ENCODE measurements at regions not wholly inside any gene's neighbourhood (a gene's known extent, or its start where the extent isn't known, plus 50 kb on each side); places are given as distances from the start of the nearest gene placed in this dataset.

DNA sequence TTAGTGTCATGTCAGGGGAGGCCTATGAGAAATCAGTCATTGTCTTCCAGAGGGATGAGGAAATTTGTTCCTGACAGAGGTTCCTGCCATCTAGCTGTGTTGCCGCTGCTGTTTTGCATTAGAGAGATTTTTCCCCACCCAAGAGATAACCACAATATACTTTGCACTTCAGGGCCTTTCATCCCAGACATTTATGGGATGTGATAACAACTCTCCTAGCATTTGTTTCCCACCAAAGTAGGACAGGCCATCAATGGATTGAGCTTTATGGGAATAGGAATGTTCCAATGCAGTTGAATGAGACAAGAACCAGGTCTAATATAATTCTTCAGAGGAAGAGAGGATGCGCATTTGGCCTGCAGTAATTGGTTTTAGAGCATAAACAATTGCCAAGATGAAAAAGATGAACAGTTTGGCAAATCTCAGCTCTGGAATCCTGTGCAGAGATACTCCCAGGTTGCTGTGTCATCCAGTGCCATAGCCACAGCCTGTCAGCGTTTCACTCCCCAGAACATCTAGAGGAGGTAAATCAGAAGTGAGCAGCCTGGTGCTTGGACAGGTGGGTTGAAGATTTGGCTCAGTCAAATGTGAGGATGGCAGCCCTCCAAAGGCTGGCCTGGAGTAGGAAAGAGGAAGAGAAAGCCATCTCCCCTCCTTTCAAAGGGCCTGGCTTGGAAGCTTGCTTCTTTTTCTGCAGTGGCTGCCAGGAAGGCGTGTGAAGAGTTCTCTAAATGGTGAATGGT, 93.7 kb upstream of the SETBP1 start:
- H3K27ac ChIP-seq, result no peak overlapping the region
- ATAC-seq (ENCODE audit: insufficient number of reproducible peaks, low FRiP score, low read depth) (no peak), DNase-seq (ENCODE audit: low spot score) (no peak)

DNA sequence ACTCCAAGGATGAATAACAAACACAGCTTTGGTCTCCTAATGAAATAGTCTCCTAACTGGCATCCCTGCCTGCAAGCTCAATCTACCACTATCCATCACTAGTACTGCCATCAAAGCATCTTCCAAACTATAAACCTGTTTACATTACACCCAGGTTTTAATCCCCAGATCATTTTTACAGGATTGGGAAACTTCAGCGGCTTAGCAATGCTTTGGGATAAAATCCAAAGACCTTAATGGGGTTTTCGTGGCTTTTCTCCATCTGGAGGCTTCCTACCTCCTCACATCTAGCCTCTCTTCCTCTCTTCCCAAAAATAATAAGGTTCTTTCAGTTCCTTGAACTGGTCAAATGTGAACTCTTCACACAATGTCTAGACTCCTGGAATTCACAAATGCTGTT, 92.2 kb upstream of the SETBP1 start:
- peak overlapping the region; percentile 71 to 89 for H3K27ac ChIP-seq
- TF ChIP-seq, protein P1, sequence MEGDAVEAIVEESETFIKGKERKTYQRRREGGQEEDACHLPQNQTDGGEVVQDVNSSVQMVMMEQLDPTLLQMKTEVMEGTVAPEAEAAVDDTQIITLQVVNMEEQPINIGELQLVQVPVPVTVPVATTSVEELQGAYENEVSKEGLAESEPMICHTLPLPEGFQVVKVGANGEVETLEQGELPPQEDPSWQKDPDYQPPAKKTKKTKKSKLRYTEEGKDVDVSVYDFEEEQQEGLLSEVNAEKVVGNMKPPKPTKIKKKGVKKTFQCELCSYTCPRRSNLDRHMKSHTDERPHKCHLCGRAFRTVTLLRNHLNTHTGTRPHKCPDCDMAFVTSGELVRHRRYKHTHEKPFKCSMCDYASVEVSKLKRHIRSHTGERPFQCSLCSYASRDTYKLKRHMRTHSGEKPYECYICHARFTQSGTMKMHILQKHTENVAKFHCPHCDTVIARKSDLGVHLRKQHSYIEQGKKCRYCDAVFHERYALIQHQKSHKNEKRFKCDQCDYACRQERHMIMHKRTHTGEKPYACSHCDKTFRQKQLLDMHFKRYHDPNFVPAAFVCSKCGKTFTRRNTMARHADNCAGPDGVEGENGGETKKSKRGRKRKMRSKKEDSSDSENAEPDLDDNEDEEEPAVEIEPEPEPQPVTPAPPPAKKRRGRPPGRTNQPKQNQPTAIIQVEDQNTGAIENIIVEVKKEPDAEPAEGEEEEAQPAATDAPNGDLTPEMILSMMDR (IDR thresholded peaks at IDR 0.05), result no peak
- no peak for DNase-seq (ENCODE audit: low spot score)
- no peak overlapping the region for H3K4me3 ChIP-seq
- no peaks in the 10 kb centered on the region for H3K9me3 ChIP-seq
- H3K4me1 ChIP-seq (ENCODE audit: control insufficient read depth in 1 of 2, low read depth in 2 of 2), result peaks cover 41 to 47% of the 10 kb centered on the region in 2 donors
- no peaks in the 10 kb centered on the region for H3K36me3 ChIP-seq
- no peaks in the 10 kb centered on the region for H3K27me3 ChIP-seq (replicated peaks; ENCODE audit: insufficient read depth)
- no peak for ATAC-seq (ENCODE audit: insufficient number of reproducible peaks, low FRiP score, low read depth)

More for the DNA sequence above, 93.7 kb upstream of the SETBP1 start:
- H3K9me3 ChIP-seq, result no peaks in the 10 kb centered on the region
- H3K4me1 ChIP-seq (ENCODE audit: control insufficient read depth in 1 of 2, low read depth in 2 of 2), result peaks cover 32 to 42% of the 10 kb centered on the region in 2 donors
- H3K4me3 ChIP-seq, result no peak overlapping the region
- no peaks in the 10 kb centered on the region for H3K27me3 ChIP-seq (replicated peaks; ENCODE audit: insufficient read depth)
- TF ChIP-seq, protein P1 (IDR thresholded peaks at IDR 0.05), result no peak
- H3K36me3 ChIP-seq, result no peaks in the 10 kb centered on the region

DNA sequence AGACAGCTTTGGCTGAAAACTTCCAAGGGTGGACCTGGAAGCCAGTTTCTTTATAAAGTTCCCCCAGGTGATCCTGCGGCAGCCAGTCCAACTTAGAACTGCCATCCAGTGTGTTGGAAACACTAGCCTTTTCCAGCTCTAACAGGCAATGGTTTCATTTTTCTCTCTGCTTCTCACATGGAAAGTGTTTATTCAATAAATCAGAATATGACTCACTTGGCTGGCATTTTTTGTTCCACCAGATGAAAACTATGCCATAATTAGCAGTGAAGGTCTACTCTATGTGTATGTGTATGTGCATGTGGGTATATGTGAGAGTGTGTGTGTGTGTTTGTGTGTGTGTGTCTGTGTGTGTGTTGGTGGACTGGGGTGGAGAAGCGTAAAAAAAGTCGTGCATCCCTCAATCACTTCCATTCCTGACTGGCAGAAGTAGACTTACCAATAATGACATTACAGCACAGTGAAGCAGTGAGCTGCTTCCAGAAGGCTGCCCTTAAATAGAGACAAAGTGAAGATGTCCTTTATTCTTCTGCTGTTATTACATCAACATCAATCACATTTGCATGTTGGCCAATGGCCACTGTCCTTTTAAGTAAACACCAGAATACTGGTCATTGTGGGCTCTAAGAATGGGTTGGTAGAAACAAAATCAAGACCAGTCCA, 90.9 kb upstream of the SETBP1 start:
- no peak for DNase-seq (ENCODE audit: low spot score)

DNA sequence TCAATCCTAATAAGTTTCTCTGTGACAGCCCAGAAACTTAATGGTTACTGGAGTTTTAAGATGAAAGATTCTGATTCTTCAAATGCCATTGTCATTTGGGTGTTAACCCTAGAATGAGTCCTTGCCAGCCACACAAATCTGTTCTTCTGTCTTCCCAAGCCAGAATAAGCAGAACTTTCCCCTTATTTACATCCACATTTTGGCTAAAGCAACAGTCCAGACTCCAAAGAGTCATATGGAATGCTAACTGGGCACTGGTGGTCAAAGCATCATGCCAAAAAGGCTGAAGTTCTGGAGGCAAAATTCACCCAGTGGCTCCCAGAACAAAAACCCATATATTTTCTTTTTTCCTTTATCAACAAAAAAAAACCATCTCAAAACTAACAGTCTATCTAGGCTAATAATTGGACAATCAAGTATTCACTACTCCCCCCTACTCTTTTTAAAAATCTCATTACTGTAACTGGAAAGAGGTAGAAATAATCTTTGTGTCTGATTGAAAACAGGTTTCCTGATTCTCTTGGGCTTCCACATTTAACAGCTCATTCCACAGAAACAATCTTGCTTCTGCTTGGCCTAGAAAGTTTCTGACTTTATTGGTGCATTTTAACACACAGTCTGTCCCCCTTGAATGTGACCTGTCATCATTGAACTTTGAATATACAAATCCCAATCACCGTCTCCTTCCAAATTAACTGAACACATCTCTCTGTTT, 89.6 kb upstream of the SETBP1 start:
- TF ChIP-seq, protein P1 (IDR thresholded peaks at IDR 0.05), result no peak
- DNase-seq (ENCODE audit: low spot score), result no peak
- Histone ChIP-seq H3K9me3 (no peaks in the 10 kb centered on the region), H3K27ac (peak overlapping the region; percentile 8 to 89), H3K36me3 (no peaks in the 10 kb centered on the region), H3K4me3 (no peak overlapping the region), H3K4me1 (ENCODE audit: control insufficient read depth in 1 of 2, low read depth in 2 of 2) (peaks cover 48 to 63% of the 10 kb centered on the region in 2 donors), H3K27me3 (replicated peaks; ENCODE audit: insufficient read depth) (no peaks in the 10 kb centered on the region)
- no peak for ATAC-seq (ENCODE audit: insufficient number of reproducible peaks, low FRiP score, low read depth)

More for the DNA sequence above, 90.9 kb upstream of the SETBP1 start:
- TF ChIP-seq, protein P1 (IDR thresholded peaks at IDR 0.05), result no peak
- peaks cover 45 to 52% of the 10 kb centered on the region in 2 donors for H3K4me1 ChIP-seq (ENCODE audit: control insufficient read depth in 1 of 2, low read depth in 2 of 2)
- no peaks in the 10 kb centered on the region for H3K27me3 ChIP-seq (replicated peaks; ENCODE audit: insufficient read depth)
- no peaks in the 10 kb centered on the region for H3K9me3 ChIP-seq
- no peaks in the 10 kb centered on the region for H3K36me3 ChIP-seq
- peak overlapping the region; percentile 57 for H3K4me3 ChIP-seq
- peak; percentile 32 for ATAC-seq (ENCODE audit: insufficient number of reproducible peaks, low FRiP score, low read depth)
- H3K27ac ChIP-seq, result peak overlapping the region; percentile 71 to 89

DNA sequence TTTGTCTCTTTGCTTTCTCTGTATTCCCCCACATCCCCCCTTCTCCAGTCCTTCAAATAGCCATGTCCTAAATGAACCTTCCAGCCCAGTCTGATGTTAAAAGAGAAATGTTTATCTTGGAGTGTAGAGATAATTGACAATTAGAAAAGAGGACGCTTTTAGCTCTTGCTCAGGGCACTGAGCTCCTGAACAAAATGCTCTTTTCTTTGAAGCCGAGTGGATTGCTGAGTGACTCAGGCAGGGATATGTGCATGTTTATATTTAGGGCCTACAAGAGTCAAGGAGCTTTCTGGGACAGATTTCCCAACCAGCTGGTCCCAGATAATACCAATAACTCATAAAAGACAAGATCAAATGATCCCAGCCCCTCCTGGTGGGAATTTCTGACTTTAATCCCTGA, 88.0 kb upstream of the SETBP1 start:
- Histone ChIP-seq H3K36me3 (no peaks in the 10 kb centered on the region), H3K4me1 (ENCODE audit: control insufficient read depth in 1 of 2, low read depth in 2 of 2) (peaks cover 48 to 67% of the 10 kb centered on the region in 2 donors), H3K27ac (peak overlapping the region in 1 of 2 donors; percentile 89), H3K4me3 (no peak overlapping the region), H3K9me3 (no peaks in the 10 kb centered on the region), H3K27me3 (replicated peaks; ENCODE audit: insufficient read depth) (no peaks in the 10 kb centered on the region)
- DNase-seq (ENCODE audit: low spot score), result no peak
- TF ChIP-seq, protein P1 (IDR thresholded peaks at IDR 0.05), result no peak
- ATAC-seq (ENCODE audit: insufficient number of reproducible peaks, low FRiP score, low read depth), result peak; percentile 58

Data from thoracic aorta (tissue), 2 donors.